Fibroblast of villous mesenchyme (primary cell): ENCODE measurements at regions not wholly inside any gene's neighbourhood (a gene's known extent, or its start where the extent isn't known, plus 50 kb on each side); places are given as distances from the start of the nearest gene placed in this dataset.
"Not testable (repeated sequence)": the region's sequence is repeated elsewhere in the genome, so short reads cannot be mapped to it uniquely, and the experiment has no call there.

Experiments used
- DNase-seq: peaks from one replicate; pipeline ENCODE4 v3.0.0-alpha.2; 2010; ENCODE audit warnings: low read depth
- H3K4me3 ChIP-seq: 2 replicates; pipeline ENCODE4 v1.5.1; 2011; ENCODE audit warnings: low read depth, mild to moderate bottlenecking, low read length
- CTCF ChIP-seq: IDR thresholded peaks from 2 replicates; pipeline ENCODE4 v1.5.1; 2012; ENCODE audit warnings: low read depth, mild to moderate bottlenecking, low read length; ENCODE audit not compliant: insufficient read depth

GRCh38 chr2:7686016-7686385, 768.8 kb downstream of the RNF144A start:
- H3K4me3 ChIP-seq, result no peak overlapping the region
- no peak for TF ChIP-seq CTCF
- no peak for DNase-seq

- no peak overlapping the region for H3K4me3 ChIP-seq
- no peak for DNase-seq
- TF ChIP-seq CTCF, result no peak
Measured at GRCh38 chr2:7691961-7692656, 774.9 kb downstream of the RNF144A start.

GRCh38 chr2:7692657-7693161, 775.5 kb downstream of the RNF144A start:
- TF ChIP-seq CTCF, result no peak
- H3K4me3 ChIP-seq, result no peak overlapping the region
- peak; percentile 69 for DNase-seq

- TF ChIP-seq CTCF, result no peak
- DNase-seq, result no peak
- H3K4me3 ChIP-seq, result no peak overlapping the region
Measured at GRCh38 chr2:7693246-7694075, 776.2 kb downstream of the RNF144A start.

GRCh38 chr2:7694076-7694985, 777.1 kb downstream of the RNF144A start:
- DNase-seq, result no peak
- TF ChIP-seq CTCF, result no peak
- no peak overlapping the region for H3K4me3 ChIP-seq

GRCh38 chr2:7696556-7696955, 779.3 kb downstream of the RNF144A start:
- not testable (repeated sequence) for DNase-seq, H3K4me3 ChIP-seq
